Epithelial cell of proximal tubule (primary cell): ENCODE measurements at regions not wholly inside any gene's neighbourhood (a gene's known extent, or its start where the extent isn't known, plus 50 kb on each side); places are given as distances from the start of the nearest gene placed in this dataset.

ENCODE experiments used
- DNase-seq: peaks from one replicate; pipeline ENCODE4 v3.0.0-alpha.2; 2011; ENCODE audit warnings: low read depth
- H3K4me3 ChIP-seq: 2 replicates; pipeline ENCODE4 v1.5.1; 2011; ENCODE audit warnings: low read depth, mild to moderate bottlenecking, low read length
- CTCF ChIP-seq: conservative IDR thresholded peaks from 2 replicates; pipeline ENCODE4 v1.5.1; 2012; ENCODE audit warnings: low read depth, mild to moderate bottlenecking, low read length

GRCh38 chr20:53876956-53877355 is 193.4 kb downstream of the BCAS1 start:
- no peak overlapping the region for H3K4me3 ChIP-seq
- TF ChIP-seq CTCF = no peak
- DNase-seq = no peak

GRCh38 chr20:53876470-53876869 is 193.9 kb downstream of the BCAS1 start:
- no peak for DNase-seq
- H3K4me3 ChIP-seq = no peak overlapping the region
- no peak for TF ChIP-seq CTCF

DNA sequence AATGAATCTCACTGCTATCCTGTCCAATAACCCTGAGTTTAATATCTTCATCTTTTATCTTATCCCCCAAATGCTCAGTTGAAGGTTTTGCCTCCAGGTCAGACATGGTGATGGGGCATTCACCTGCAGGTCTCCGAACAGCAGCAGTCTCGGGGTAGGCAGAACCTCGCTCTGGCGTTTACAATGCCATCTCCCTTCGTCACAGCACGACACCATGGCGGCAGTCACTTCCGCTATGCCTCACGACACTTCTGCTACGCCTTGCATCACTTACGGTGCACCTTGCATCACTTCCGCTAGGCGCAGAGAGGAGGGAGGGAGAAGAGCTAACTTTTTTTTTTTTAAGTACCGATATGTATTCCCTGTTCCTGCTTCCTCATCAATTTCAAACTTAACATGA is 194.9 kb downstream of the BCAS1 start:
- no peak for TF ChIP-seq CTCF
- H3K4me3 ChIP-seq = no peak overlapping the region
- DNase-seq = no peak

DNA sequence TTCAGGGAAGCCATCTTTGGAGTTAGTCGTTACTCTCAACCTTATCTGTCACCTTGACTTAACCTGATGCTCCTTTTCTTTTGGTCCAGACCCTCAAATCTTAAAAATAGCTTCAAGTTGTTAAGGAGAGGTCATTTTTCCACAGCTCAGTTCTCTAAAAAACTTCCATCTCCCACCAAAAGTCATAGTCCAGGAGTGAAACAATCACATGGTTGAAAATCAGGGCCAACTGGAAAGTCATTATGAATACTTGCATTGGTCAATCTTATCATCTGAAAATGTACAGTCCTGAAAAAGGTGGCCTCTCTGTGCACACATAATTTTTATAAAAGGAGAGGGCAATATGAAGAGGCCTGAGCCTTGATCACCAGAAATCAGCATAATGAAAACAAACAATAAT is 195.7 kb downstream of the BCAS1 start:
- no peak for DNase-seq
- no peak overlapping the region for H3K4me3 ChIP-seq
- no peak for TF ChIP-seq CTCF

GRCh38 chr20:53874104-53874503 is 196.3 kb downstream of the BCAS1 start:
- no peak overlapping the region for H3K4me3 ChIP-seq
- no peak for DNase-seq
- no peak for TF ChIP-seq CTCF

DNA sequence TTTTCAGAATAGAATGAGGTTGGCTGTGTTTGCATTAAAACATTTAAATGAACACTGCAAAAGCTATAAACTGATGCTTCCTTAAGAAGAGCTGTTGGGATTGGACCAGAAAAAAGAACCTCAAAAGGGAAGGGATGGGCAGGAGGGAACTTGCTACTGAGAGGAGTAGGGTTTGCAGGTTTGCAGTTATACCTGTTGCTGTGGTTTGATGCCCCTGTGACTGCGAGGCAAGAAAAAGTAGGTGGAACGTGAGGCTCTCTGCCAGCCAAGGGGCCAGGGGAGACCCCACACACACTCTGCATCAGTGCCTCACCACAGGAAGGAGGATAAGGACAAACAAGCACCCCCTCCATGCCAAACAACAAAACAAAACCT is 197.2 kb downstream of the BCAS1 start:
- DNase-seq = no peak
- TF ChIP-seq CTCF = no peak
- H3K4me3 ChIP-seq = no peak overlapping the region

DNA sequence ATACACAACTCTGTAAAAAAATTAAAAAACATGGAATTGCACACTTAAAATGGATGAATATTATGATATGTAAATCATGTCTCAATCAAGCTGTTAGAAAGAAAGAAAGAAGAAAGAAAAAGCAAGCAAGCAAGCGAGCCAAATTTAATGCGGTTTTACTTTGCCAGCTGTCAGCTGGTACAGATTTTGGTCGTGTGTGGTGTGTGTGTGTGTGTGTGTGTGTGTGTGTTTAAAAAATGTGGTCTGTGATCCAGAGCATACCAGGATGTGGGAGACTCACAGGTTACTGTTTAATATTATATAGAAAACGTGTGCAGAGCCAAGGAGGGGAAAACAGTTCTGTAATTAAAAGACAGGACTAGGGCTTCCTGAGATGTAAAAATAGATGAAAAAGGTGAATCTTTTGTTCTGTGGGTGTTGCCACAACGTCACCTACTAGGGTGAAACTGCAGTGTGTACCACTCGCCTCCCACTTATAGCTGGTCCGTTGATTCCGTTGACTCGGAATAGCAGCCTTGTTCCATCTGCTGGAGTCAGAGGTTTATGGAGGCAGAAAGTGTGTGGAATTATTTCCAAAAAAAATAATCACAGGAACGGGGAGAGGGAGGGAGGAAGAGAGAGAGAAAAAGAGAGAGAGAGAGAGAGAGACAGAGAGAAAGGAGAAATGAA is 197.7 kb downstream of the BCAS1 start:
- H3K4me3 ChIP-seq = no peak overlapping the region
- DNase-seq = no peak
- TF ChIP-seq CTCF = no peak
